ENCODE measurements at regions not wholly inside any gene's neighbourhood (a gene's known extent, or its start where the extent isn't known, plus 50 kb on each side); places are given as distances from the start of the nearest gene placed in this dataset.
"Not testable (repeated sequence)": the region's sequence is repeated elsewhere in the genome, so short reads cannot be mapped to it uniquely, and the experiment has no call there.

GRCh38 chr5:159682623-159683022, 233.7 kb upstream of the ADRA1B start:
- Histone ChIP-seq H3K27me3 (no peaks in the 10 kb centered on the region), H3K4me1 (no peaks in the 10 kb centered on the region), H3K27ac (no peak overlapping the region), H3K9me3 (peaks cover 0 to 36% (median 7%) of the 10 kb centered on the region in 11 donors), H3K36me3 (no peaks in the 10 kb centered on the region), H3K4me3 (no peak overlapping the region)
- DNase-seq (no peak), ATAC-seq (peak in 1 of 8 donors; percentile 33)
- TF ChIP-seq CTCF (IDR thresholded peaks at IDR 0.05) = peak in 2 of 9 donors; percentile 14 to 16
- intact Hi-C loops (cut with DNase I) = no loop called here
- WGBS, 2 donors = 67 to 74% methylated on average over 2 of the region's 2 CpGs

- H3K36me3 ChIP-seq; H3K27ac ChIP-seq; H3K27me3 ChIP-seq; ATAC-seq; H3K4me1 ChIP-seq; H3K4me3 ChIP-seq; DNase-seq; intact Hi-C loops (cut with DNase I): not testable (repeated sequence)
- peaks cover 0 to 24% (median 0%) of the 10 kb centered on the region in 11 donors for H3K9me3 ChIP-seq
Observed at GRCh38 chr5:159687892-159688291, 228.4 kb upstream of the ADRA1B start.

GRCh38 chr5:159695741-159696294, 220.5 kb upstream of the ADRA1B start:
- ATAC-seq (peak in 1 of 8 donors; percentile 20), DNase-seq (no peak)
- H3K36me3 ChIP-seq = no peaks in the 10 kb centered on the region
- 52 to 54% methylated on average over 5 of the region's 5 CpGs for WGBS, 2 donors
- no peaks in the 10 kb centered on the region for H3K27me3 ChIP-seq
- H3K9me3 ChIP-seq = peaks cover 0 to 32% (median 0%) of the 10 kb centered on the region in 11 donors
- H3K27ac ChIP-seq = no peak overlapping the region
- no peak overlapping the region for H3K4me3 ChIP-seq
- no peak for TF ChIP-seq CTCF (IDR thresholded peaks at IDR 0.05)
- peaks cover 0 to 10% (median 0%) of the 10 kb centered on the region in 9 donors for H3K4me1 ChIP-seq
- intact Hi-C loops (cut with DNase I) = no loop called here

GRCh38 chr5:159697530-159697929, 218.8 kb upstream of the ADRA1B start:
- intact Hi-C loops (cut with DNase I) = no loop called here
- no peak for ATAC-seq
- H3K4me1 ChIP-seq = peaks cover 0 to 10% (median 0%) of the 10 kb centered on the region in 9 donors

More at GRCh38 chr5:159697530-159697929, 218.8 kb upstream of the ADRA1B start:
- TF ChIP-seq CTCF (IDR thresholded peaks at IDR 0.05) = no peak
- DNase-seq = no peak
- no peak overlapping the region for H3K4me3 ChIP-seq
- H3K36me3 ChIP-seq = no peaks in the 10 kb centered on the region
- peaks cover 0 to 19% (median 0%) of the 10 kb centered on the region in 11 donors for H3K9me3 ChIP-seq
- H3K27me3 ChIP-seq = no peaks in the 10 kb centered on the region
- H3K27ac ChIP-seq = no peak overlapping the region

All from heart right ventricle (tissue), 16 donors.